Astrocyte of the cerebellum (primary cell): ENCODE measurements at regions not wholly inside any gene's neighbourhood (a gene's known extent, or its start where the extent isn't known, plus 50 kb on each side); places are given as distances from the start of the nearest gene placed in this dataset.

ENCODE experiments used
- DNase-seq: peaks from one replicate; pipeline ENCODE4 v3.0.0-alpha.2; 2011; ENCODE audit warnings: low read depth
- H3K4me3 ChIP-seq: 2 replicates; pipeline ENCODE4 v1.5.1; 2011; ENCODE audit warnings: mild to moderate bottlenecking, low read depth, low read length, moderate library complexity
- CTCF ChIP-seq: IDR thresholded peaks from 2 replicates; pipeline ENCODE4 v1.5.1; 2012; ENCODE audit warnings: low read length, low read depth, moderate library complexity, mild to moderate bottlenecking; ENCODE audit errors: missing control alignments
- in situ Hi-C: cut with HindIII; loops from 2 replicates; pipeline ENCODE4 v1.10.0; 2017; ENCODE audit warnings: low sequenced_read_pairs

GRCh38 chr10:124342136-124342820, 76.4 kb downstream of the OAT start:
- DNase-seq, result no peak
- in situ Hi-C loops, result no loop called here
- H3K4me3 ChIP-seq, result no peak overlapping the region
- no peak for TF ChIP-seq CTCF

- no peak for TF ChIP-seq CTCF
- DNase-seq, result no peak
- in situ Hi-C loops, result no loop called here
- no peak overlapping the region for H3K4me3 ChIP-seq
Measured at GRCh38 chr10:124341768-124342135, 77.0 kb downstream of the OAT start.

GRCh38 chr10:124340033-124340760, 78.5 kb downstream of the OAT start:
- DNase-seq, result peak; percentile 28
- H3K4me3 ChIP-seq, result no peak overlapping the region
- TF ChIP-seq CTCF, result no peak
- in situ Hi-C loops, result no loop called here

GRCh38 chr10:124339119-124340032, 79.3 kb downstream of the OAT start:
- no peak for DNase-seq
- TF ChIP-seq CTCF, result no peak
- no peak overlapping the region for H3K4me3 ChIP-seq
- in situ Hi-C loops, result no loop called here

GRCh38 chr10:124338276-124338925, 80.3 kb downstream of the OAT start:
- in situ Hi-C loops, result no loop called here
- H3K4me3 ChIP-seq, result no peak overlapping the region
- TF ChIP-seq CTCF, result no peak
- no peak for DNase-seq

- in situ Hi-C loops, result no loop called here
- no peak for TF ChIP-seq CTCF
- H3K4me3 ChIP-seq, result no peak overlapping the region
Measured at GRCh38 chr10:124336186-124336585, 82.5 kb downstream of the OAT start.

More at GRCh38 chr10:124336186-124336585, 82.5 kb downstream of the OAT start:
- DNase-seq, result no peak
